GM11168 (cell line): ENCODE measurements at regions not wholly inside any gene's neighbourhood (a gene's known extent, or its start where the extent isn't known, plus 50 kb on each side); places are given as distances from the start of the nearest gene placed in this dataset.

Experiments used
- in situ Hi-C: fragments of 300-500 bp; cut with MboI; formaldehyde crosslinking; loops from one replicate; pipeline ENCODE4 v1.12.0; 2022; ENCODE audit warnings: low sequenced_read_pairs; ENCODE audit not compliant: unreplicated experiment

DNA sequence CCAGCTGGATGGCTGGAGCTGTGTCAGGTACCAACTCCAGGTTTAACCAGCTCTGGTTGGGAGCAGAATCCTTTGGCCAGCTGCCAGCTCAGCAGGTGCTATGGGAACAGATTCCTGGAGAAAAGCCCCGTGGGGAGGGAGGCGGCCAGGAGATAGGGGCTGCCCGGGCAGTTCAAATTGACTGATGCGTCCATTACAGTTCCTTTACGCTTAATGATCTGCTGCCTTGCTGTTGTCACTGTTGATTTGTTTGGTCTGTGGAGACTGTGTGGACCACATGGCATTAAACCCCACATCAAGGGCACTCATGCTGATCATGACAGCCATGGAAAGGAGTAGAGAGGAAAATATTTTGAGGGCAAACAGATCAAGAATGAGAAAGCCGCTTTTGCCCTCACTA is 200.0 kb downstream of the TSN start:
- in situ Hi-C loops: no loop called here

DNA sequence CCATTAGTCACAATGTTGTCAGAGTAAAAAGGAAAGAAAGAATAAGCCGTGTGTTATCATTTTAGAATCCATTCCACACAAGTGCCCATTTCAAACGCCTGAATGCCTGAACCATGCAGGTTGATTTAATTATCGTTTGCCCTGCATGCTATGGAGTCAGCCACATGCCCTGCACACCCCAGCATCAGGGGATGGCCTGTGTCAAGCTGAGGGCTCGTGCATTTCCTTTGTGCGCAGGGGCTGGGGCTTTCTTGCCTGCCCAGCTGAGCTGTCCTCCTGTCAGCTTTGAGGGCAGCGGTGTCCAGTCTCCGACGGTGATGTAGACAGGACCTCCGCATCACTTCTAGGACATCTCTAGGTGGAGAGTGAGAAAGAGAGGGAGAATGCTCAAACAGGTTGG is 200.4 kb downstream of the TSN start:
- in situ Hi-C loops: no loop called here

DNA sequence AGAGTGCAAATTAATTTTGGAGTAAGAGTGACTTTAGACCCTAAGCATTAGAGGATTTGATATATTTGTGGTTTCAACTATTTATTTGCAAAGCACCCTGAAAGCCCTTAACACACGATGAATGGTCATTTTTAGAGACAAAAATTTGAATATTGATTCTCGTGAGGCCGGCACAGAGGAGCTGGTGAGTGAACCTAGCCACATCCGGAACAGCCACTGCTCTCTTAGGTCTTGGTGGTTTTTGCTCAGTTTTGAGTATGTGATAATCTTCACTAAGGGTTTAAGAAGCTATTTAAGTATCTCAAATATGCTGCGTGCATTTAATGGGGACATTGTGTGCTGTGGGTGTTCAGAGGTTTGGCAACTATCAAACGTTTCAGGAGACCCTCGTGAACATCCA is 204.8 kb downstream of the TSN start:
- in situ Hi-C loops: no loop called here

GRCh38 chr2:121961761-121962160 is 206.3 kb downstream of the TSN start:
- in situ Hi-C loops: no loop called here

GRCh38 chr2:121965661-121966060 is 210.2 kb downstream of the TSN start:
- in situ Hi-C loops: no loop called here

GRCh38 chr2:121966663-121967062 is 211.2 kb downstream of the TSN start:
- in situ Hi-C loops: no loop called here

DNA sequence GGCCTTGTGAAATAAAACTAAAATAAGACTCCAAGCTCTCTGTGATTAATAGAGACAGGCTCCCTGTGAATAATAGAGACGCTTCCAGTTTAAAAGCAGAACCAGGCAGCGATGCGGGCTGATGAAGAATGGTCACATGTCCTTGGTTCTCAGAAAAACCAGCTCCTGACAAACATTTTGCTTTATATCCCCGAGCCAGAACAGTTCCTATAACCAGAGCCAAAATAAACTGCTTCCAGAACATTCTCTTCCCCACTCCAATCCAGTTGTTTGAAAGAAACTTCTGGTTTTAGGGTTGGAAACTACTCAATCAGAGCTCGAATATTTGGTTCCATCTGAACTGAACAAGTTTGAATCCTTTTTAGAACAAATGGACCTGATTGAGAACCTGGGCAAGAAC is 213.7 kb downstream of the TSN start:
- in situ Hi-C loops: no loop called here

GRCh38 chr2:121969766-121970639 is 214.6 kb downstream of the TSN start:
- in situ Hi-C loops: loop anchor here (10.0 kb wide), 1 partner anchor 475 kb away; no protein-coding TSS in a partner anchor

GRCh38 chr2:121972203-121972602 is 216.8 kb downstream of the TSN start:
- in situ Hi-C loops: loop anchor here (10.0 kb wide), 1 partner anchor 473 kb away; no protein-coding TSS in a partner anchor

DNA sequence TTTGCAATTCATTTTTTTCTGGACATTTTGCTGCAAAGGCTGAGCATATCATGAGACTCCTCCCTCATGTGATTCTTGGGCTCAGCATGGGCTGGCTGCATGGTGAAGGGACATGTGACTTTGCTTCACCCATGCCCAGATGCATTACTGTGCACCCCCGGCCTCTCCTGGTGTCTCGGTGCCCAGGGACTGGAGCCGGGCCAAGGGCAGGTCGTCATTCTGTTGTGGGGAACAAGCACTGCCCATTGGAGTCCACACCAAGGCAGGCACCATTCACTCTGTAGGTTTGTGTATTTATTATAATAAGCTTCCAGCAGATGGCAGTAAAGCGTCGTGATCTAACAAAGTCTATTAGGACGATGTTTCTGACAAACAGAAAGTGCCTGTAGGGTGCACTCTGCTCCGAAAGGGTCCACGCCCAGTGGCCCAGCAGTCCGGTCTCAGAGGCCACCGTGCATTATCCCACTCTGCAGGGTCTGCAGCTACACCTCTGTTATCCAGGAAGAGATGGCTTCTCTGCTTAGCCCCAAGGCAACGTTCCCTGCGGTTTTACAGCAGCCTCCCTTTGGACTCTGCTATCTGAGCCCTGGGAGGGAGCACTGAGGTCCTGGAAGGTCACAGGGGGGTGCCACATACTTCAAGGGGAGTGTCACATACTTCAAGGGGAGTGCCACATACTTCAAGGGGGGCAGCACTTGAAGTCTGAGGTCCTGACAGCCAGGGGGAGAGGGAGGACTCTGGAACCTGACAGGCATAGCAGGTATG is 219.6 kb downstream of the TSN start:
- in situ Hi-C loops: loop anchor here (10.0 kb wide), 1 partner anchor 470 kb away; no protein-coding TSS in a partner anchor

- in situ Hi-C loops: loop anchor here (10.0 kb wide), 1 partner anchor 468 kb away; no protein-coding TSS in a partner anchor
Measured at GRCh38 chr2:121976926-121977325, 221.5 kb downstream of the TSN start.

- in situ Hi-C loops: loop anchor here (10.0 kb wide), 1 partner anchor 467 kb away; no protein-coding TSS in a partner anchor
Measured at GRCh38 chr2:121977326-121977725, 221.9 kb downstream of the TSN start.

DNA sequence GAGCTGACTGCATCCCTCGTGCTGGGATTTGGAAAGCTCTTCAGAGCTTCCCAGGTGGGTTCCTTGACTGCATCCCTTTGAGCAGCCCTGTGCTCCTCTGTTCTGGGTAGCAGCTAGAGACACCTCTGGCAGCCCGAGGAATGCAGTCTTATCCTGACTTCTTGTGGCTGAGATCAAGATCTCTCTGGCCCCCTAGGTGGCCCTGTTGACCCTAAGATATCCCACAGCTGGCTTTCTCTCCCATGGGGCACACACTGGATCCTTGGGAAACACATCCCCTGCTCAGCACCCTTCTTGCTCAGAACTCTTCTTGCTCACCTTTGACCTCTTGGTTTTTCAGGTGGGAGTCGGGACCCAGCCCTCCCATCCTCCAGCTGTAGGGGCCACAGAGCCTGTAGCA is 237.2 kb downstream of the TSN start:
- in situ Hi-C loops: no loop called here

GRCh38 chr2:121993682-121994081 is 238.2 kb downstream of the TSN start:
- in situ Hi-C loops: no loop called here

- in situ Hi-C loops: no loop called here
Measured at GRCh38 chr2:121994238-121995206, 239.1 kb downstream of the TSN start.

- in situ Hi-C loops: no loop called here
Measured at GRCh38 chr2:121998751-121999150, 243.3 kb downstream of the TSN start.

DNA sequence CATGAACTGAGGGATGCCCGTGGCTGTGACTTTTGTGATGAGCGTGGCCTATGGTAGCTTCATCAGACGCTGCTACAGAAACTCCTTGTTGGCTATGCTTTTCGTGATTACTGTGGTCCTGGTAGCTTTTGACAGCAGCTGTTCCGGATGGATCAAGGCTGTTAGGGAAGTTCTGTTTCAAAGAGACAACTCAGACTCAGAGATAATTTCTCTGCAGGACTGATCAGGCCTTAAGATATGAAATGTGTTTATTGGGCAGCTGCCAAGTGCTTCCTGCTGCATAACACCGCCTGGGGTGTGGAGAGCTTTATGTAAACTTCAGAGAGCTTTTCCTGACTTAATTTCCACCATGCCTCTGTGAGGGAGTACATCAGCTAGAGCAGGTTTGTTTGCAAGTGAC is 243.8 kb downstream of the TSN start:
- in situ Hi-C loops: no loop called here

DNA sequence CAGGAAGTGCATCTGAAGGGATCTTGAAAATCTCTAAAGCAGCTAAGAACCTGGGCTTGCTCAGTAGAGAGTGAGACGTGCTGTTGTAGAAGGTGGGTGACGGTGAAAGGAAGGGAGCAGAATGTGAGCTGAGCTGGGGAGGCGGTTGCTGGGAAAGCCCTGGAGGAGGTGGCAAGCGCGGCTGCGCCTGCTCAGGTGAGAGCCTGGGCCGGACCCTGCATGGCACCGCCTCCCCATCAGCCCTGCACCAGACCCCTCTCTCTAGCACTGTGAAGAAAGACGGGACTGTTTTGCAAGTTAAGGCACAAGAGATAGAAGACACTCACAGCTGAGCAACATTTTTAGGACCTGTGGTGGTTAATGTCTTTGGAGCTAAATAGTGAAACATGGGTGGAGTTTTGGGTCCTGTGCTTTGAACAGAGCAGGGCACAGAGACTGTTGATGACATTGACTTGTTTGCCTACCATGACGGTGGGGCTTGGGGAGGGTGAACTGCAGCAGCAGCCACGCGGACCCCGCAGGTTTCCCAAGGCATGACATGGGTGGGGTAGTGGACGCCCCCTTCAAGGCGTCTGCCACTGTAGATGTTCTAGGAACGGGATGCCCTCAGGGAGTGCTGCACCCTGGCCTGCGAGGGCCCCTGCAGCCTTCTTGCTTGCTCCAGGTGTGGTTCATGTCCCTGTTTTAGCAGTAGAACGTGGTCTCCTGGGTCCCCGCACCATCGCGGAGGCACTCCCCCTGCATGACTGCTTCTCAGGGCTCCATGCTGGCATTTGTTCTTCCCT is 245.3 kb downstream of the TSN start:
- in situ Hi-C loops: no loop called here

DNA sequence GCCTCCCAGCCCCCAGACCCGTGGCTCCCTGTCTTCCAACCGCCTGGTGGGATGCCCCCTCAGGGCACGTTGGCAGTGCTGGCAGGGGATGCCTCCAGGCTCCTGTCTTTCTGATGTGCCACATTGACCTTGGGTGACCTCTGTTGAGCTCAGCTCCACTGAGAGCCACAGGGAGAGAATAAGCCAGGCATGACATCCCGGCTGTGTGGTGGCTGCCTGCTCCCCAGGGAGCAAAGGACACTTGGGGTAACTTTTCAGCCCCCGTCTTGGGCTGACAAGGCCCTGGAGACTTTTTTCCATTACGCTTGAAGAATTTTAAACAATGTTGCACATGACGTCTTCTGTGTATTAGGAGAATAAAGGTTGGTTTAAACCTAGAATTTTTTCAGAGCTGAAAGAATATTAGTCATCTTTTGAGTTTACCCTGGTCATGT is 246.0 kb downstream of the TSN start:
- in situ Hi-C loops: no loop called here
